ENCODE measurements at regions not wholly inside any gene's neighbourhood (a gene's known extent, or its start where the extent isn't known, plus 50 kb on each side); places are given as distances from the start of the nearest gene placed in this dataset.

DNA sequence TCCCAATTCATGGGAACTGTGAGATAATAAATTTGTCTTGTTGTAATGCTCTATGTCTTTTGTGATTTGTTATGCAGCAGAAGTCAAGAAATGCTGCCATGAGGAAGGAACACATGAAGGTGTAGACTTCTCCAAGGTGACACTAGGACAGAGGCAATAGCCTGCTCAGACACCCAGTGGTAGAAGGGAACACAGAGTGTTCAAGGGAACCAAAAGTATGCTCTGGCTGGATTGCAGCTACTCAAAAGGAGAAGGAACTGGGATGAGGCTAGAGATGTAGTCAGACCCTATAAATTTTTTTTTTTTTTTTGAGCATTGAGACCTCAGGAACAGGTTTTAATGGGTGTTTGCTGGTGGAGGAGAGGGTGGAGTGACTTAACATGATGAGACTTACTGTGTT is 232.5 kb downstream of the PARP8 start:
- no peak for TF ChIP-seq SPI1 (IDR thresholded peaks at IDR 0.05; ENCODE audit: borderline replicate concordance, low read depth)
- TF ChIP-seq, protein P1, sequence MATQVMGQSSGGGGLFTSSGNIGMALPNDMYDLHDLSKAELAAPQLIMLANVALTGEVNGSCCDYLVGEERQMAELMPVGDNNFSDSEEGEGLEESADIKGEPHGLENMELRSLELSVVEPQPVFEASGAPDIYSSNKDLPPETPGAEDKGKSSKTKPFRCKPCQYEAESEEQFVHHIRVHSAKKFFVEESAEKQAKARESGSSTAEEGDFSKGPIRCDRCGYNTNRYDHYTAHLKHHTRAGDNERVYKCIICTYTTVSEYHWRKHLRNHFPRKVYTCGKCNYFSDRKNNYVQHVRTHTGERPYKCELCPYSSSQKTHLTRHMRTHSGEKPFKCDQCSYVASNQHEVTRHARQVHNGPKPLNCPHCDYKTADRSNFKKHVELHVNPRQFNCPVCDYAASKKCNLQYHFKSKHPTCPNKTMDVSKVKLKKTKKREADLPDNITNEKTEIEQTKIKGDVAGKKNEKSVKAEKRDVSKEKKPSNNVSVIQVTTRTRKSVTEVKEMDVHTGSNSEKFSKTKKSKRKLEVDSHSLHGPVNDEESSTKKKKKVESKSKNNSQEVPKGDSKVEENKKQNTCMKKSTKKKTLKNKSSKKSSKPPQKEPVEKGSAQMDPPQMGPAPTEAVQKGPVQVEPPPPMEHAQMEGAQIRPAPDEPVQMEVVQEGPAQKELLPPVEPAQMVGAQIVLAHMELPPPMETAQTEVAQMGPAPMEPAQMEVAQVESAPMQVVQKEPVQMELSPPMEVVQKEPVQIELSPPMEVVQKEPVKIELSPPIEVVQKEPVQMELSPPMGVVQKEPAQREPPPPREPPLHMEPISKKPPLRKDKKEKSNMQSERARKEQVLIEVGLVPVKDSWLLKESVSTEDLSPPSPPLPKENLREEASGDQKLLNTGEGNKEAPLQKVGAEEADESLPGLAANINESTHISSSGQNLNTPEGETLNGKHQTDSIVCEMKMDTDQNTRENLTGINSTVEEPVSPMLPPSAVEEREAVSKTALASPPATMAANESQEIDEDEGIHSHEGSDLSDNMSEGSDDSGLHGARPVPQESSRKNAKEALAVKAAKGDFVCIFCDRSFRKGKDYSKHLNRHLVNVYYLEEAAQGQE (IDR thresholded peaks at IDR 0.05; ENCODE audit: insufficient replicate concordance, low read depth), result no peak
- Histone ChIP-seq H3K27me3 (ENCODE audit: insufficient read depth, poor library complexity, severe bottlenecking) (no peaks in the 10 kb centered on the region), H3K4me3 (replicated peaks; ENCODE audit: insufficient read depth, low read length) (no peak overlapping the region), H3K27ac (replicated peaks) (no peak overlapping the region)
- no peak for DNase-seq (ENCODE audit: low read depth in 1 of 2, low spot score in 1 of 2)

DNA sequence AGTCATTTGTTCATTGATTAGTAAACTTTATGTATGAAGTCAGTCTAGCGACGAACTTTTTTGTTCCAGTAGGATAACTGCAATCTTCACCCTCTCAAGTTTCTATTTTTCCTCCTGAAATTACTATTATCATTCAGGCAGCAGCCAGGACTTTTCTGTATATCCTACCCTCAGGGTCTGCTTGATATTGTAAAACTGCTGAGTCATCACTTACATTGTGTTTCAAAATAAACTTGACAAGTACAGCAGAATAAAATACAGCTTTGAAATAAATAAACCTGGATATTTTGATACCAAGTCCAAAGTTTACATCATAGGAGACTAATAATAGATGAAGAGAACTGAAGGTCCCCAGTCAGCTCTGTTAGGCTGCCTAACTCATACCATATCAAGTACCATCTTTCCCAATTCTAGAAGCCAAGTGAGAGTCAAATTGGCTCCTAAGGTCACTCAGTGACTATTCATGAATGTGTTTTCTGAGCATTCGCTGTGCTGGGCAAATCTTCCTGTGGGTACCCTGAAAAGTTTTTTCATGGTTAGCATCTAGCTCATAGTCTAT is 234.6 kb downstream of the PARP8 start:
- no peak for DNase-seq (ENCODE audit: low read depth in 1 of 2, low spot score in 1 of 2)
- no peaks in the 10 kb centered on the region for H3K27me3 ChIP-seq (ENCODE audit: insufficient read depth, poor library complexity, severe bottlenecking)
- no peak for TF ChIP-seq SPI1 (IDR thresholded peaks at IDR 0.05; ENCODE audit: borderline replicate concordance, low read depth)
- no peak for TF ChIP-seq POLR2AphosphoS5 (IDR thresholded peaks at IDR 0.05; ENCODE audit: low read depth)
- TF ChIP-seq GABPA (IDR thresholded peaks at IDR 0.05; ENCODE audit: low read depth), result no peak
- TF ChIP-seq, protein P1 (IDR thresholded peaks at IDR 0.05; ENCODE audit: insufficient replicate concordance, low read depth), result no peak
- TF ChIP-seq, protein P2, sequence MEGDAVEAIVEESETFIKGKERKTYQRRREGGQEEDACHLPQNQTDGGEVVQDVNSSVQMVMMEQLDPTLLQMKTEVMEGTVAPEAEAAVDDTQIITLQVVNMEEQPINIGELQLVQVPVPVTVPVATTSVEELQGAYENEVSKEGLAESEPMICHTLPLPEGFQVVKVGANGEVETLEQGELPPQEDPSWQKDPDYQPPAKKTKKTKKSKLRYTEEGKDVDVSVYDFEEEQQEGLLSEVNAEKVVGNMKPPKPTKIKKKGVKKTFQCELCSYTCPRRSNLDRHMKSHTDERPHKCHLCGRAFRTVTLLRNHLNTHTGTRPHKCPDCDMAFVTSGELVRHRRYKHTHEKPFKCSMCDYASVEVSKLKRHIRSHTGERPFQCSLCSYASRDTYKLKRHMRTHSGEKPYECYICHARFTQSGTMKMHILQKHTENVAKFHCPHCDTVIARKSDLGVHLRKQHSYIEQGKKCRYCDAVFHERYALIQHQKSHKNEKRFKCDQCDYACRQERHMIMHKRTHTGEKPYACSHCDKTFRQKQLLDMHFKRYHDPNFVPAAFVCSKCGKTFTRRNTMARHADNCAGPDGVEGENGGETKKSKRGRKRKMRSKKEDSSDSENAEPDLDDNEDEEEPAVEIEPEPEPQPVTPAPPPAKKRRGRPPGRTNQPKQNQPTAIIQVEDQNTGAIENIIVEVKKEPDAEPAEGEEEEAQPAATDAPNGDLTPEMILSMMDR (IDR thresholded peaks at IDR 0.05; ENCODE audit: insufficient read depth, low read length), result no peak
- no peak overlapping the region for H3K27ac ChIP-seq (replicated peaks)
- H3K4me3 ChIP-seq (replicated peaks; ENCODE audit: insufficient read depth, low read length), result no peak overlapping the region

DNA sequence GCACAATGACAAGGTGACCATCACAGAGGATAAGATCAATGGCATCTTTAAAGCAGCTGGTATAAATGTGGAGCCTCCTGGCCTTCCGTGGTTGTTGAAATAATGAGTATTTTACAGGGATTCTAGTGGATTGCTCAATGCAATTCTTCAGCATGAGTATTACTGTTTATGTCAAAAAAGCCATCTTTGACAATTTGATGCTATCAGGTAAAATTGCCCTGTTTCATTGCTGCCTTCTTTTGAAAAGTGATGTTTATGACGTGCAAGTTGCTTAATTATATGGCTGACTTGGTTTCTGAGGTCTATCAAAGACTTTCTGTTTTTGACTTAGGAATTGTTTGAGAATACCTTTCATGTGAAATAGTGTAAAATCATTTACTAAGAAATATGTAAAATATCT is 237.2 kb downstream of the PARP8 start:
- DNase-seq (ENCODE audit: low read depth in 1 of 2, low spot score in 1 of 2), result no peak
- H3K27ac ChIP-seq (replicated peaks), result no peak overlapping the region
- no peak overlapping the region for H3K4me3 ChIP-seq (replicated peaks; ENCODE audit: insufficient read depth, low read length)
- no peaks in the 10 kb centered on the region for H3K27me3 ChIP-seq (ENCODE audit: insufficient read depth, poor library complexity, severe bottlenecking)
- TF ChIP-seq, protein P2 (IDR thresholded peaks at IDR 0.05; ENCODE audit: insufficient read depth, low read length), result no peak
- TF ChIP-seq SPI1 (IDR thresholded peaks at IDR 0.05; ENCODE audit: borderline replicate concordance, low read depth) (no peak), POLR2AphosphoS5 (IDR thresholded peaks at IDR 0.05; ENCODE audit: low read depth) (no peak), GABPA (IDR thresholded peaks at IDR 0.05; ENCODE audit: low read depth) (no peak)
- TF ChIP-seq, protein P1 (IDR thresholded peaks at IDR 0.05; ENCODE audit: insufficient replicate concordance, low read depth), result no peak
